K562 (cell line): ENCODE measurements at regions not wholly inside any gene's neighbourhood (a gene's known extent, or its start where the extent isn't known, plus 50 kb on each side); places are given as distances from the start of the nearest gene placed in this dataset.

Experiments
- ATAC-seq: fragments of 200-7000 bp; cut with Tn5 transposase; 3 replicates; pipeline ENCODE4 v1.9.1; 2020; ENCODE audit warnings: moderate library complexity
- BruUV-seq: library from RNA; stranded (reverse); fragments of 400-500 nt; replicated peaks from 2 replicates; lab custom pipeline; 2021; lab: Mats Ljungman, UMichigan
- CTCF ChIA-PET: fragments of 300-600 bp; formaldehyde crosslinking; extraction: SDS; loops from one replicate; lab custom pipeline; 2021; ENCODE audit warnings: low intra/inter-chr PET ratio; lab: Yijun Ruan, JAX
- POLR2A ChIA-PET: fragments of 300-600, 350-650 bp; sonication (Branson Sonifier 250); formaldehyde crosslinking; extraction: SDS; loops from one replicate; lab custom pipeline; 2021; ENCODE audit warnings: antibody characterized with exemption, inconsistent platforms; lab: Yijun Ruan, JAX
- DNase-seq, 4 experiments: peaks; one replicate each; pipeline versions ENCODE4 v3.0.0 to v3.0.0-alpha.2; 2011 to 2018; ENCODE audit warnings: low spot score in 3 of 4, mixed read lengths in 3 of 4; ENCODE audit errors: extremely low read depth in 1 of 4
- FAIRE-seq: peaks from 2 replicates; lab custom pipeline; 2011; peaks lifted over from hg19 to GRCh38; lab: Jason Lieb, UNC
- H2AFZ ChIP-seq: 2 replicates; pipeline ENCODE4 v1.6.0; 2011; ENCODE audit warnings: low read depth, low read length, control low read depth, inconsistent platforms
- H3K27ac ChIP-seq: fragments of 200-600 bp; 3 replicates; pipeline ENCODE4 v1.8.0; 2011; ENCODE audit warnings: low read depth, mild to moderate bottlenecking, control low read depth, inconsistent platforms, low read length, moderate library complexity, mixed read lengths; ENCODE audit errors: extremely low read depth
- H3K27me3 ChIP-seq, 2 experiments: fragments of 300-600 bp in 1 of 2; 2 replicates in 1 of 2; 3 replicates in 1 of 2; pipeline versions ENCODE4 v1.6.0 to v1.8.0; 2011; ENCODE audit warnings: inconsistent platforms in 2 of 2, low read length in 2 of 2, mild to moderate bottlenecking in 1 of 2, mixed read lengths in 1 of 2, moderate library complexity in 1 of 2; ENCODE audit not compliant: control insufficient read depth in 2 of 2, insufficient read depth in 2 of 2
- H3K36me3 ChIP-seq: fragments of 300-600 bp; 3 replicates; pipeline ENCODE4 v1.8.0; 2011; ENCODE audit warnings: mild to moderate bottlenecking, low read length, inconsistent platforms; ENCODE audit not compliant: control insufficient read depth, insufficient read depth
- H3K4me1 ChIP-seq, 2 experiments: fragments of 200-600 bp in 1 of 2; replicated peaks in 1 of 2; 2 replicates in 1 of 2; 3 replicates in 1 of 2; pipeline versions ENCODE4 v1.5.1 to v1.8.0; 2011; ENCODE audit warnings: inconsistent platforms in 2 of 2, low read length in 2 of 2, mild to moderate bottlenecking in 1 of 2, mixed read lengths in 1 of 2, moderate library complexity in 1 of 2; ENCODE audit not compliant: control insufficient read depth in 2 of 2, insufficient read depth in 2 of 2
- H3K4me2 ChIP-seq: 2 replicates; pipeline ENCODE4 v1.6.1; 2011; ENCODE audit warnings: low read length, control low read depth, inconsistent platforms, mixed read lengths; ENCODE audit not compliant: insufficient read depth
- H3K4me3 ChIP-seq: fragments of 200-600 bp; sonication (generic), shearing (Covaris generic); 2 replicates; pipeline ENCODE4 v1.5.1; 2016; ENCODE audit warnings: control low read depth, inconsistent platforms
- H3K79me2 ChIP-seq: fragments of 200-600 bp; 3 replicates; pipeline ENCODE4 v1.8.0; 2011; ENCODE audit warnings: low read length, inconsistent platforms; ENCODE audit not compliant: control insufficient read depth, insufficient read depth
- H3K9ac ChIP-seq, 2 experiments: 2 replicates each; pipeline versions ENCODE4 v1.6.0 to v1.6.1; 2011; ENCODE audit warnings: low read depth in 2 of 2, low read length in 2 of 2, control low read depth in 1 of 2, inconsistent platforms in 1 of 2, mild to moderate bottlenecking in 1 of 2, mixed read lengths in 1 of 2; ENCODE audit not compliant: insufficient read depth in 1 of 2
- H3K9me1 ChIP-seq: one replicate; pipeline ENCODE4 v1.6.0; 2011; ENCODE audit warnings: inconsistent platforms, mild to moderate bottlenecking, low read length, moderate library complexity; ENCODE audit not compliant: control insufficient read depth, insufficient read depth
- H3K9me3 ChIP-seq: replicated peaks from 2 replicates; pipeline ENCODE4 v1.5.1; 2011; ENCODE audit warnings: low read depth, low read length, inconsistent platforms; ENCODE audit not compliant: control insufficient read depth, insufficient read depth
- H4K20me1 ChIP-seq: replicated peaks from 2 replicates; pipeline ENCODE4 v1.6.1; 2011; ENCODE audit warnings: low read length, inconsistent platforms, mixed read lengths; ENCODE audit not compliant: control insufficient read depth, insufficient read depth
- ATF2 ChIP-seq: sonication (generic); formaldehyde crosslinking; IDR thresholded peaks from 2 replicates; pipeline ENCODE4 v1.8.1; 2022; ENCODE audit warnings: missing genetic modification reagents
- BCOR ChIP-seq: fragments of 450-650 bp; IDR thresholded peaks from 2 replicates; pipeline ENCODE4 v1.6.1; 2016
- EGR1 ChIP-seq: fragments of 450-650 bp; conservative IDR thresholded peaks from 2 replicates; pipeline ENCODE4 v1.6.1; 2017; ENCODE audit warnings: mild to moderate bottlenecking
- PHB ChIP-seq: fragments of 250-450 bp; sonication (Bioruptor Pico); IDR thresholded peaks from 2 replicates; pipeline ENCODE4 v1.5.0; 2021
- TEAD1 ChIP-seq, 2 experiments: fragments of 450-650 bp in 1 of 2; sonication (generic) in 1 of 2; formaldehyde crosslinking; IDR thresholded peaks; 2 replicates each; pipeline versions ENCODE4 v1.4.0 to v1.8.0; 2020 to 2022; ENCODE audit warnings: mild to moderate bottlenecking in 2 of 2, missing genetic modification reagents in 1 of 2
- ZFP36 ChIP-seq: fragments of 150-350 bp; IDR thresholded peaks from 2 replicates; pipeline ENCODE4 v1.6.1; 2018; ENCODE audit warnings: low read length, low read depth; ENCODE audit not compliant: partially characterized antibody
- ZNF316 ChIP-seq: fragments of 450-650 bp; IDR thresholded peaks from 2 replicates; pipeline ENCODE4 v1.6.1; 2016
- WGBS: fragments of 100-300 bp; shearing (Covaris generic); methylation state at CpG from one replicate; pipeline ENCODE4 v1.1.6; 2016; ENCODE audit warnings: low coverage, mixed read lengths; ENCODE audit not compliant: insufficient coverage; ENCODE audit errors: missing lambda C conversion rate; 5-methylcytosine and 5-hydroxymethylcytosine counted together
- in situ Hi-C: fragments of 300-500 bp; cut with MboI; formaldehyde crosslinking; loops from 4 replicates; pipeline ENCODE4 v1.15.0; 2018; ENCODE audit warnings: inconsistent platforms, mixed read lengths
- intact Hi-C: fragments of 100-400 bp; cut with micrococcal nuclease; formaldehyde crosslinking; loops from 2 replicates; pipeline ENCODE4 v1.14.2; 2022

GRCh38 chr17:37836593-37836992 is 87.6 kb upstream of the TBC1D3K start (continued):
- peak; percentile 48; the same call in 1 of the 2 replicates for TF ChIP-seq ZNF316
- no peak for TF ChIP-seq ATF2 (CRISPR knock-in tag)

- Histone ChIP-seq H3K4me1 (peaks cover 0 to 14% of the 10 kb centered on the region in 2 experiments; a peak in 4 of 5 replicates), H3K27ac (no peak overlapping the region), H2AFZ (no peak overlapping the region), H3K27me3 (peaks cover 14 to 34% of the 10 kb centered on the region in 2 experiments; a peak in 4 of 5 replicates)
- no peak for ATAC-seq
- WGBS = 69% methylated on average over 2 of the region's 2 CpGs
- no peak for DNase-seq
- intact Hi-C loops = no loop called here
- POLR2A ChIA-PET = no interaction called here
- BruUV-seq = no TSS peak
- FAIRE-seq = no peak
- CTCF ChIA-PET = no interaction called here
- TF ChIP-seq ZFP36 (peak; percentile 59), TEAD1 (CRISPR knock-in tag; IDR thresholded peaks at IDR 0.05) (no peak), EGR1 (0 out of 2 replicates have a peak, but pooled peaks have one; percentile 5), PHB (CRISPR knock-in tag) (no peak), BCOR (0 out of 2 replicates have a peak, but pooled peaks have one; percentile 9)
- TF ChIP-seq, all 486 proteins: peak for 3
- Histone ChIP-seq H3K36me3 (no peaks in the 10 kb centered on the region), H3K9me3 (no peaks in the 10 kb centered on the region), H3K4me3 (no peak overlapping the region), H3K9ac (no peak overlapping the region), H3K79me2 (no peaks in the 10 kb centered on the region), H3K9me1 (no peaks in the 10 kb centered on the region), H3K4me2 (no peak overlapping the region), H4K20me1 (0 out of 2 replicates have a peak, but pooled peaks cover 4% of the 10 kb centered on the region)
- in situ Hi-C loops = no loop called here
These were observed 89.3 kb upstream of the HNF1B start for GRCh38 chr17:37834168-37834567.
